ENCODE measurements at regions not wholly inside any gene's neighbourhood (a gene's known extent, or its start where the extent isn't known, plus 50 kb on each side); places are given as distances from the start of the nearest gene placed in this dataset.

GRCh38 chr6:27541933-27542297 is 69.0 kb upstream of the ZNF184 start:
- no peak for TF ChIP-seq CTCF (IDR thresholded peaks at IDR 0.05)
- no peak for TF ChIP-seq POLR2AphosphoS5 (IDR thresholded peaks at IDR 0.05)

All from gastroesophageal sphincter (tissue), 3 donors.